WTC11 (cell line): ENCODE measurements at regions not wholly inside any gene's neighbourhood (a gene's known extent, or its start where the extent isn't known, plus 50 kb on each side); places are given as distances from the start of the nearest gene placed in this dataset.

Source experiments
- ATAC-seq: fragments of 200-7000 bp; cut with Tn5 transposase; 2 replicates; pipeline ENCODE4 v1.10.0; 2021; ENCODE audit warnings: mild to moderate bottlenecking, moderate library complexity
- CTCF ChIA-PET: fragments of 300-600 bp; sonication (Branson Sonifier 250); formaldehyde crosslinking; loops from one replicate; lab custom pipeline; 2021; ENCODE audit warnings: antibody characterized with exemption; lab: Charles Lee
- POLR2A ChIA-PET: fragments of 350-600 bp; sonication (Branson Sonifier 250); formaldehyde crosslinking; loops from one replicate; lab custom pipeline; 2021; ENCODE audit warnings: antibody characterized with exemption; lab: Charles Lee
- DNase-seq: peaks from one replicate; pipeline ENCODE4 v3.0.0; 2021; ENCODE audit warnings: low spot score
- H3K27ac Mint-ChIP-seq: 2 replicates; pipeline ENCODE4 v1.8.0; 2021; ENCODE audit warnings: mixed read lengths
- H3K27me3 Mint-ChIP-seq: 2 replicates; pipeline ENCODE4 v1.8.0; 2021; ENCODE audit warnings: low read depth, mild to moderate bottlenecking, moderate library complexity, mixed read lengths
- H3K36me3 Mint-ChIP-seq: 2 replicates; pipeline ENCODE4 v1.8.0; 2021; ENCODE audit warnings: mixed read lengths
- H3K4me1 Mint-ChIP-seq: 2 replicates; pipeline ENCODE4 v1.8.0; 2022; ENCODE audit warnings: mixed read lengths
- H3K4me3 Mint-ChIP-seq: 2 replicates; pipeline ENCODE4 v1.8.0; 2021; ENCODE audit warnings: mild to moderate bottlenecking, moderate library complexity, mixed read lengths
- H3K9me3 Mint-ChIP-seq: 2 replicates; pipeline ENCODE4 v1.8.0; 2021; ENCODE audit warnings: mixed read lengths
- E2F5 ChIP-seq: sonication (generic); formaldehyde crosslinking; IDR thresholded peaks from 2 replicates; pipeline ENCODE4 v1.8.1; 2022; ENCODE audit warnings: mild to moderate bottlenecking, moderate library complexity, missing genetic modification reagents
- ERG ChIP-seq: fragments of 250-450 bp; sonication (Bioruptor Pico); IDR thresholded peaks from 2 replicates; pipeline ENCODE4 v1.8.0; 2021; ENCODE audit warnings: mild to moderate bottlenecking
- GABPB1 ChIP-seq: sonication (generic); formaldehyde crosslinking; IDR thresholded peaks from 2 replicates; pipeline ENCODE4 v1.8.1; 2023; ENCODE audit warnings: mild to moderate bottlenecking, missing genetic modification reagents
- GRHL2 ChIP-seq: fragments of 250-450 bp; sonication (Bioruptor Pico); IDR thresholded peaks from 2 replicates; pipeline ENCODE4 v1.8.0; 2022; ENCODE audit warnings: mild to moderate bottlenecking, moderate library complexity; ENCODE audit not compliant: insufficient replicate concordance, severe bottlenecking
- GTF2I ChIP-seq: fragments of 250-450 bp; sonication (Bioruptor Pico); conservative IDR thresholded peaks from 2 replicates; pipeline ENCODE4 v1.4.0; 2021; ENCODE audit warnings: mild to moderate bottlenecking
- IRF1 ChIP-seq: sonication (generic); formaldehyde crosslinking; IDR thresholded peaks from 2 replicates; pipeline ENCODE4 v1.8.0; 2023; ENCODE audit warnings: missing genetic modification reagents
- NFYB ChIP-seq: sonication (generic); formaldehyde crosslinking; conservative IDR thresholded peaks from 2 replicates; pipeline ENCODE4 v1.8.0; 2022; ENCODE audit warnings: low read depth, missing genetic modification reagents
- NR2C2 ChIP-seq: sonication (generic); formaldehyde crosslinking; IDR thresholded peaks from 2 replicates; pipeline ENCODE4 v1.8.0; 2022; ENCODE audit warnings: mild to moderate bottlenecking, missing genetic modification reagents
- OVOL2 ChIP-seq: fragments of 250-450 bp; sonication (Bioruptor Pico); IDR thresholded peaks from 2 replicates; pipeline ENCODE4 v1.9.0; 2021; ENCODE audit warnings: mild to moderate bottlenecking, borderline replicate concordance
- SOX15 ChIP-seq: fragments of 250-450 bp; sonication (Bioruptor Pico); IDR thresholded peaks from 2 replicates; pipeline ENCODE4 v1.9.0; 2021; ENCODE audit warnings: mild to moderate bottlenecking
- TP53 ChIP-seq: sonication (generic); formaldehyde crosslinking; IDR thresholded peaks from 2 replicates; pipeline ENCODE4 v1.8.1; 2023; ENCODE audit warnings: mild to moderate bottlenecking, missing genetic modification reagents
- ZNF121 ChIP-seq: sonication (generic); formaldehyde crosslinking; IDR thresholded peaks from 2 replicates; pipeline ENCODE4 v1.8.0; 2023; ENCODE audit warnings: missing genetic modification reagents
- ZNF317 ChIP-seq: sonication (generic); formaldehyde crosslinking; IDR thresholded peaks from 2 replicates; pipeline ENCODE4 v1.8.1; 2023; ENCODE audit warnings: low read depth, mild to moderate bottlenecking, moderate library complexity, missing genetic modification reagents, borderline replicate concordance
- TF ChIP-seq, protein P1 (sequence below): sonication (generic); formaldehyde crosslinking; IDR thresholded peaks from 2 replicates; pipeline ENCODE4 v1.8.1; 2023; ENCODE audit warnings: mild to moderate bottlenecking, missing genetic modification reagents, borderline replicate concordance
- TF ChIP-seq, protein P2 (sequence below): sonication (generic); formaldehyde crosslinking; IDR thresholded peaks from 2 replicates; pipeline ENCODE4 v1.8.0; 2022; ENCODE audit warnings: mild to moderate bottlenecking, missing genetic modification reagents
- TF ChIP-seq, protein P3 (sequence below): sonication (generic); formaldehyde crosslinking; IDR thresholded peaks from 2 replicates; pipeline ENCODE4 v1.8.1; 2022; ENCODE audit warnings: mild to moderate bottlenecking, missing genetic modification reagents, moderate library complexity, borderline replicate concordance

DNA sequence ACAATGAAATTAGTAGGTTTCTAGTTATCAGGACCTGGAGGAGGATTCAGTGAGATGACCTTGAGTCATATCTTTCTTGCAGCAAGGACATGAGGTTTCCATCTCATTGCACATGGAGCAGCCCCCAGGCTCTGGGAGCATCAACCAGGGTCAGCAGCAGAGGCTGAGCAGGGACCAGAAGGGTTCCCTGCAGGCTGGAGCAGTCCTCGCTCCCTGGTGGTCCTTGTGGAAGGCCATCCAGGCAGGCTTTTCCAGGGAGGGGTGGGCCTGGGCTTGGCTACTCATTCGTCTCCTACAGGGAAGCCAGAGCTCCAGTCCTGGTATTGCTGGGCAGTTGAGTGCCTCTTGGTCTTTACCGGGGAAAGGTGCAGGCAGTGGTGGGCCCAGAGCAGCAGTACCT lies 587.5 kb downstream of the GLRX3 start:
- H3K9me3 Mint-ChIP-seq, result peaks cover 66% of the 10 kb centered on the region
- DNase-seq (no peak), ATAC-seq (no peak)
- POLR2A ChIA-PET, result no interaction called here
- H3K27me3 Mint-ChIP-seq, result peaks cover 3% of the 10 kb centered on the region
- peaks cover 67% of the 10 kb centered on the region for H3K36me3 Mint-ChIP-seq
- no peaks in the 10 kb centered on the region for H3K4me1 Mint-ChIP-seq
- no peak overlapping the region for H3K27ac Mint-ChIP-seq
- H3K4me3 Mint-ChIP-seq, result no peak overlapping the region
- no peak for TF ChIP-seq OVOL2
- CTCF ChIA-PET, result no interaction called here

DNA sequence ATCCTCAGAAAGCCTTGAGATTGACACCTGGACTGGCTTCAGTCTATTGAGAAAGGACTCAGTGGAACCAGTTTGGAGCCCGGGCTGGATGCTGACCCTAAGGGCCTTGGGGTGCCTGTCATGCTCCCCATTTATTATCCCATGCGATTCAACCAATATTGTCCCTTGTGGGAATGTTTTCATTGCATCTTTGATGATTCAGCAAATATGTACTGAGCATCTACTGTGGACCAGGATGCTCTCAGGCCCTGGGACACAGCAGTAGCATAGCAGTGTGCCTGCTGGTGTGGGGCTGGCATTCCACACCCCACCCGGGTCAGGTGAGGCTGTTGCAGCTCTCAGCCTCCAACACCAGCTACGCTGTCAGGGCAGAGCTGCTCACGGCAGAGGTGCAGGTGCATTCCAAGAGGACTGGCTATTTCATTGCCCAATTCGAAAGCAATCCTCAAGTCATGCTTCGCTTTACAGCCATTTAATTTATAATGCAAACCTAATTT lies 586.0 kb downstream of the TCERG1L start:
- no peak overlapping the region for H3K27ac Mint-ChIP-seq
- H3K36me3 Mint-ChIP-seq, result peaks cover 72% of the 10 kb centered on the region
- H3K4me3 Mint-ChIP-seq, result no peak overlapping the region
- ChIA-PET POLR2A (no interaction called here), CTCF (no interaction called here)
- peaks cover 5% of the 10 kb centered on the region for H3K27me3 Mint-ChIP-seq
- DNase-seq, result no peak
- no peak for ATAC-seq
- no peaks in the 10 kb centered on the region for H3K4me1 Mint-ChIP-seq
- peaks cover 57% of the 10 kb centered on the region for H3K9me3 Mint-ChIP-seq
- TF ChIP-seq TP53 (CRISPR knock-in tag), result no peak

GRCh38 chr10:130726996-130727725 lies 584.4 kb downstream of the TCERG1L start:
- Mint-ChIP-seq H3K4me3 (no peak overlapping the region), H3K27ac (no peak overlapping the region)
- POLR2A ChIA-PET, result no interaction called here
- TF ChIP-seq NR2C2 (CRISPR knock-in tag) (no peak), OVOL2 (no peak), ERG (no peak), ZNF317 (CRISPR knock-in tag) (no peak), ZNF121 (no peak), IRF1 (CRISPR knock-in tag) (no peak), GRHL2 (CRISPR knock-in tag) (no peak), NFYB (no peak), E2F5 (CRISPR knock-in tag) (no peak), GTF2I (no peak), SOX15 (no peak), GABPB1 (CRISPR knock-in tag) (no peak)
- TF ChIP-seq, protein P1, sequence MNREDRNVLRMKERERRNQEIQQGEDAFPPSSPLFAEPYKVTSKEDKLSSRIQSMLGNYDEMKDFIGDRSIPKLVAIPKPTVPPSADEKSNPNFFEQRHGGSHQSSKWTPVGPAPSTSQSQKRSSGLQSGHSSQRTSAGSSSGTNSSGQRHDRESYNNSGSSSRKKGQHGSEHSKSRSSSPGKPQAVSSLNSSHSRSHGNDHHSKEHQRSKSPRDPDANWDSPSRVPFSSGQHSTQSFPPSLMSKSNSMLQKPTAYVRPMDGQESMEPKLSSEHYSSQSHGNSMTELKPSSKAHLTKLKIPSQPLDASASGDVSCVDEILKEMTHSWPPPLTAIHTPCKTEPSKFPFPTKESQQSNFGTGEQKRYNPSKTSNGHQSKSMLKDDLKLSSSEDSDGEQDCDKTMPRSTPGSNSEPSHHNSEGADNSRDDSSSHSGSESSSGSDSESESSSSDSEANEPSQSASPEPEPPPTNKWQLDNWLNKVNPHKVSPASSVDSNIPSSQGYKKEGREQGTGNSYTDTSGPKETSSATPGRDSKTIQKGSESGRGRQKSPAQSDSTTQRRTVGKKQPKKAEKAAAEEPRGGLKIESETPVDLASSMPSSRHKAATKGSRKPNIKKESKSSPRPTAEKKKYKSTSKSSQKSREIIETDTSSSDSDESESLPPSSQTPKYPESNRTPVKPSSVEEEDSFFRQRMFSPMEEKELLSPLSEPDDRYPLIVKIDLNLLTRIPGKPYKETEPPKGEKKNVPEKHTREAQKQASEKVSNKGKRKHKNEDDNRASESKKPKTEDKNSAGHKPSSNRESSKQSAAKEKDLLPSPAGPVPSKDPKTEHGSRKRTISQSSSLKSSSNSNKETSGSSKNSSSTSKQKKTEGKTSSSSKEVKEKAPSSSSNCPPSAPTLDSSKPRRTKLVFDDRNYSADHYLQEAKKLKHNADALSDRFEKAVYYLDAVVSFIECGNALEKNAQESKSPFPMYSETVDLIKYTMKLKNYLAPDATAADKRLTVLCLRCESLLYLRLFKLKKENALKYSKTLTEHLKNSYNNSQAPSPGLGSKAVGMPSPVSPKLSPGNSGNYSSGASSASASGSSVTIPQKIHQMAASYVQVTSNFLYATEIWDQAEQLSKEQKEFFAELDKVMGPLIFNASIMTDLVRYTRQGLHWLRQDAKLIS (CRISPR knock-in tag), result no peak
- TF ChIP-seq, protein P2, sequence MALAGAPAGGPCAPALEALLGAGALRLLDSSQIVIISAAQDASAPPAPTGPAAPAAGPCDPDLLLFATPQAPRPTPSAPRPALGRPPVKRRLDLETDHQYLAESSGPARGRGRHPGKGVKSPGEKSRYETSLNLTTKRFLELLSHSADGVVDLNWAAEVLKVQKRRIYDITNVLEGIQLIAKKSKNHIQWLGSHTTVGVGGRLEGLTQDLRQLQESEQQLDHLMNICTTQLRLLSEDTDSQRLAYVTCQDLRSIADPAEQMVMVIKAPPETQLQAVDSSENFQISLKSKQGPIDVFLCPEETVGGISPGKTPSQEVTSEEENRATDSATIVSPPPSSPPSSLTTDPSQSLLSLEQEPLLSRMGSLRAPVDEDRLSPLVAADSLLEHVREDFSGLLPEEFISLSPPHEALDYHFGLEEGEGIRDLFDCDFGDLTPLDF (CRISPR knock-in tag), result no peak
- TF ChIP-seq, protein P3, sequence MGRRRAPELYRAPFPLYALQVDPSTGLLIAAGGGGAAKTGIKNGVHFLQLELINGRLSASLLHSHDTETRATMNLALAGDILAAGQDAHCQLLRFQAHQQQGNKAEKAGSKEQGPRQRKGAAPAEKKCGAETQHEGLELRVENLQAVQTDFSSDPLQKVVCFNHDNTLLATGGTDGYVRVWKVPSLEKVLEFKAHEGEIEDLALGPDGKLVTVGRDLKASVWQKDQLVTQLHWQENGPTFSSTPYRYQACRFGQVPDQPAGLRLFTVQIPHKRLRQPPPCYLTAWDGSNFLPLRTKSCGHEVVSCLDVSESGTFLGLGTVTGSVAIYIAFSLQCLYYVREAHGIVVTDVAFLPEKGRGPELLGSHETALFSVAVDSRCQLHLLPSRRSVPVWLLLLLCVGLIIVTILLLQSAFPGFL, result no peak
- TF ChIP-seq, all 79 proteins: peak for 0
- DNase-seq (no peak), ATAC-seq (no peak)
- Mint-ChIP-seq H3K9me3 (peaks cover 64% of the 10 kb centered on the region), H3K4me1 (no peaks in the 10 kb centered on the region), H3K36me3 (peaks cover 72% of the 10 kb centered on the region), H3K27me3 (peaks cover 5% of the 10 kb centered on the region)
- CTCF ChIA-PET, result no interaction called here
